OCI-LY7 (cell line): ENCODE measurements at regions not wholly inside any gene's neighbourhood (a gene's known extent, or its start where the extent isn't known, plus 50 kb on each side); places are given as distances from the start of the nearest gene placed in this dataset.

Experiments used
- BruUV-seq: library from RNA; stranded (reverse); fragments of 400-500 nt; replicated peaks from 2 replicates; lab custom pipeline; 2021; lab: Mats Ljungman, UMichigan
- CTCF ChIA-PET: fragments of 300-600 bp; sonication (Branson Sonifier 250); formaldehyde crosslinking; loops from one replicate; lab custom pipeline; 2022; ENCODE audit warnings: antibody characterized with exemption; ENCODE audit not compliant: unreplicated experiment; lab: Charles Lee
- POLR2A ChIA-PET: fragments of 300-600 bp; sonication (Branson Sonifier 250); formaldehyde crosslinking; loops from one replicate; lab custom pipeline; 2022; ENCODE audit warnings: antibody characterized with exemption; lab: Charles Lee
- DNase-seq: peaks from one replicate; pipeline ENCODE4 v3.0.0-alpha.2; 2015; ENCODE audit warnings: low spot score
- H2AFZ ChIP-seq: fragments of 200-600 bp; sonication (generic), shearing (Covaris generic); 2 replicates; pipeline ENCODE4 v1.6.1; 2014; ENCODE audit warnings: mild to moderate bottlenecking, antibody characterized with exemption, low read length, moderate library complexity
- H3K27ac ChIP-seq: fragments of 200-600 bp; sonication (generic); 2 replicates; pipeline ENCODE4 v1.5.1; 2014; ENCODE audit warnings: mixed run types, low read depth, mild to moderate bottlenecking, moderate library complexity, low read length, inconsistent platforms; ENCODE audit not compliant: poor library complexity, severe bottlenecking
- H3K36me3 ChIP-seq: fragments of 200-600 bp; sonication (generic); 2 replicates; pipeline ENCODE4 v1.6.1; 2014; ENCODE audit warnings: mild to moderate bottlenecking, antibody characterized with exemption, low read length, moderate library complexity, mixed read lengths; ENCODE audit not compliant: insufficient read depth
- H3K4me1 ChIP-seq: fragments of 200-600 bp; sonication (generic); 2 replicates; pipeline ENCODE4 v1.5.1; 2014; ENCODE audit warnings: mild to moderate bottlenecking, low read length; ENCODE audit not compliant: insufficient read depth, poor library complexity, severe bottlenecking
- H3K4me2 ChIP-seq: fragments of 200-600 bp; sonication (generic); 2 replicates; pipeline ENCODE4 v1.6.1; 2014; ENCODE audit warnings: mild to moderate bottlenecking, low read length
- H3K4me3 ChIP-seq: fragments of 200-600 bp; sonication (generic); 2 replicates; pipeline ENCODE4 v1.5.1; 2014; ENCODE audit warnings: mild to moderate bottlenecking, low read depth, low read length; ENCODE audit not compliant: poor library complexity, severe bottlenecking
- H3K79me2 ChIP-seq: fragments of 200-600 bp; sonication (generic); 2 replicates; pipeline ENCODE4 v1.6.1; 2016; ENCODE audit warnings: low read depth, mild to moderate bottlenecking, low read length, moderate library complexity, mixed read lengths; ENCODE audit not compliant: insufficient read depth
- H3K9me2 ChIP-seq: fragments of 200-600 bp; sonication (generic); 2 replicates; pipeline ENCODE4 v1.6.1; 2016; ENCODE audit warnings: mild to moderate bottlenecking, low read length, mixed read lengths; ENCODE audit not compliant: insufficient read depth
- H3K9me3 ChIP-seq: fragments of 200-600 bp; sonication (generic); 2 replicates; pipeline ENCODE4 v1.6.1; 2014; ENCODE audit warnings: mild to moderate bottlenecking, mixed run types, low read length, mixed read lengths
- H4K20me1 ChIP-seq: fragments of 200-600 bp; sonication (generic); 2 replicates; pipeline ENCODE4 v1.6.1; 2014; ENCODE audit warnings: mild to moderate bottlenecking, antibody characterized with exemption, low read length, moderate library complexity, mixed read lengths; ENCODE audit not compliant: insufficient read depth
- CTCF ChIP-seq: fragments of 200-600 bp; sonication (generic); conservative IDR thresholded peaks from 2 replicates; pipeline ENCODE4 v1.5.1; 2014; ENCODE audit warnings: mild to moderate bottlenecking, antibody characterized with exemption, low read length, moderate library complexity, mixed read lengths
- EZH2phosphoT487 ChIP-seq: fragments of 200-600 bp; sonication (generic); IDR thresholded peaks from 2 replicates; pipeline ENCODE4 v1.6.1; 2018; ENCODE audit warnings: low read depth, borderline replicate concordance, mild to moderate bottlenecking, mixed run types, antibody characterized with exemption, low read length, moderate library complexity, mixed read lengths
- intact Hi-C: fragments of 100-400 bp; cut with micrococcal nuclease; formaldehyde crosslinking; loops from one replicate; pipeline ENCODE4 v1.10.0; 2022; ENCODE audit not compliant: unreplicated experiment

GRCh38 chr11:28887681-28888080 lies 779.5 kb downstream of the METTL15 start:
- Histone ChIP-seq H3K4me1 (no peaks in the 10 kb centered on the region), H3K36me3 (no peaks in the 10 kb centered on the region), H3K9me2 (no peaks in the 10 kb centered on the region), H3K79me2 (no peaks in the 10 kb centered on the region), H3K4me2 (no peak overlapping the region), H4K20me1 (no peaks in the 10 kb centered on the region), H3K27ac (no peak overlapping the region), H3K9me3 (no peaks in the 10 kb centered on the region), H2AFZ (no peak overlapping the region), H3K4me3 (no peak overlapping the region)
- no peak for DNase-seq
- intact Hi-C loops: no loop called here
- CTCF ChIA-PET: no interaction called here
- no TSS peak for BruUV-seq
- POLR2A ChIA-PET: no interaction called here
- TF ChIP-seq EZH2phosphoT487: no peak
- TF ChIP-seq CTCF: no peak

GRCh38 chr11:28879869-28880268 lies 771.7 kb downstream of the METTL15 start:
- DNase-seq: no peak
- Histone ChIP-seq H3K9me2 (0 out of 2 replicates have a peak, but pooled peaks cover 3% of the 10 kb centered on the region), H3K4me1 (no peaks in the 10 kb centered on the region), H3K36me3 (no peaks in the 10 kb centered on the region), H3K27ac (no peak overlapping the region), H2AFZ (no peak overlapping the region), H4K20me1 (no peaks in the 10 kb centered on the region), H3K4me2 (no peak overlapping the region), H3K9me3 (no peaks in the 10 kb centered on the region), H3K4me3 (no peak overlapping the region), H3K79me2 (no peaks in the 10 kb centered on the region)
- TF ChIP-seq EZH2phosphoT487: no peak
- TF ChIP-seq CTCF: no peak
- POLR2A ChIA-PET: no interaction called here
- no TSS peak for BruUV-seq
- CTCF ChIA-PET: no interaction called here
- intact Hi-C loops: no loop called here

- intact Hi-C loops: no loop called here
- BruUV-seq: no TSS peak
Observed at GRCh38 chr11:28878025-28878424, 769.8 kb downstream of the METTL15 start.

More at GRCh38 chr11:28878025-28878424, 769.8 kb downstream of the METTL15 start:
- Histone ChIP-seq H3K27ac (no peak overlapping the region), H3K4me2 (no peak overlapping the region), H3K9me2 (0 out of 2 replicates have a peak, but pooled peaks cover 3% of the 10 kb centered on the region), H3K4me3 (no peak overlapping the region), H2AFZ (no peak overlapping the region), H3K36me3 (no peaks in the 10 kb centered on the region), H4K20me1 (no peaks in the 10 kb centered on the region), H3K79me2 (no peaks in the 10 kb centered on the region), H3K4me1 (no peaks in the 10 kb centered on the region), H3K9me3 (no peaks in the 10 kb centered on the region)
- TF ChIP-seq EZH2phosphoT487: no peak
- no peak for TF ChIP-seq CTCF
- ChIA-PET CTCF (no interaction called here), POLR2A (no interaction called here)
- no peak for DNase-seq
